Ammon's horn (tissue), 1 donor: ENCODE measurements at regions not wholly inside any gene's neighbourhood (a gene's known extent, or its start where the extent isn't known, plus 50 kb on each side); places are given as distances from the start of the nearest gene placed in this dataset.

Source experiments
- DNase-seq: peaks from one replicate; pipeline ENCODE4 v3.0.0-alpha.2; 2016; ENCODE audit warnings: low spot score

GRCh38 chrX:38856670-38857265 is 55.5 kb downstream of the MID1IP1 start:
- DNase-seq = no peak

DNA sequence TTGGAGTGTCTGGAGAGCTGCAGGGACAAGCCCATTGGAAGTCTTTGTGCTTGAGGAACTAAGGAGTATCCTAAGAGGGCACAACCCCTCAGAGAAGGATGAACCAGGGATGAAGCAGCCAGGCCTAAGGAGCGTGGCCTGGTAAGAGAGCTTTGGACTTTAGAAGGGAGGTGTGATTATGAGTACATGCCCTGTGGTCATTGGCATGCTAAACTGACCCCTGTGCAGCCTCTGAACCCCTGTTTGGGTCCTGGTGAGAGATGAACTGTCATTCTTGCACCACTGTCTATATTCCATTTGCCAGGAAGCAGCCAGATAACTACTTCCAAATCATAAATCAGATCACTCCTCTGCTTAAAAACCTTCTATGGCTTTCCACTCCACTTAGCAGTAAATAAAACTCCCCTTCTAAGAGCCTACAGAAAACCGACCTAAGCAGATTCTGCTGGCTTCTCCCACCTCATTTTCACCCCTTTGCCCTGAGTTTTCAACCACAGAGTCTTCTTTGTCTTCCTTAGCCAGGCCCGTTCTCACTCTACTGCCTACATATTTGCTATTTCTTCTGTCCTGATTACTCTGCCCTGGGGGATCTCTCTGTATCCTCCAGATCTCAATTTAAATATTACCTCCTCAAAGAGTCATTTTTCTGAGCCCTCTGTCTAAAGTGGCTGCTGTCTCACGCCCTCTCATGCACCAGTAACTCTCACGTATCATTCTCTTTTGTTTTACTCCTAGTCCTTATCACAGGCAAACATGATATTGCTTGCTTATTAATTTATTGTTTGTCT is 56.7 kb downstream of the MID1IP1 start:
- no peak for DNase-seq

DNA sequence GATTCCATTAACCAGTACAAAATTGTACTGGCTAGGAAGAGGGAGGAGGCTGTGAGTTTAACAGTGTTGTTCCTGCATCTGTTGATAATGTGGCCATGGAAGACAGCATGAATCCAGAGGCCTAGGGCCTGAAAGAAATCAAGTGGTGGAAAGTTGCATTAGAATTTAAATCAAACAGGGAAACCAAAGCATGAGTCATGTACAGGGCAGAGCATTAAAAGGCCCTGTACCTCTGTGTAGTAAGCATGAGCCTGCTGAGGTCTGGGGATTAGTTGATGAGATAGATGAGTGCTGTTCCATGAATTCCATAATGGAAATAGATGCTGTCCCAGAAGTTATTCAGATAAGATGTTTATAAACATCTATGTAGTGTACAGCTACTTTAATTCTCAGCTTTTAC is 58.3 kb downstream of the MID1IP1 start:
- no peak for DNase-seq

DNA sequence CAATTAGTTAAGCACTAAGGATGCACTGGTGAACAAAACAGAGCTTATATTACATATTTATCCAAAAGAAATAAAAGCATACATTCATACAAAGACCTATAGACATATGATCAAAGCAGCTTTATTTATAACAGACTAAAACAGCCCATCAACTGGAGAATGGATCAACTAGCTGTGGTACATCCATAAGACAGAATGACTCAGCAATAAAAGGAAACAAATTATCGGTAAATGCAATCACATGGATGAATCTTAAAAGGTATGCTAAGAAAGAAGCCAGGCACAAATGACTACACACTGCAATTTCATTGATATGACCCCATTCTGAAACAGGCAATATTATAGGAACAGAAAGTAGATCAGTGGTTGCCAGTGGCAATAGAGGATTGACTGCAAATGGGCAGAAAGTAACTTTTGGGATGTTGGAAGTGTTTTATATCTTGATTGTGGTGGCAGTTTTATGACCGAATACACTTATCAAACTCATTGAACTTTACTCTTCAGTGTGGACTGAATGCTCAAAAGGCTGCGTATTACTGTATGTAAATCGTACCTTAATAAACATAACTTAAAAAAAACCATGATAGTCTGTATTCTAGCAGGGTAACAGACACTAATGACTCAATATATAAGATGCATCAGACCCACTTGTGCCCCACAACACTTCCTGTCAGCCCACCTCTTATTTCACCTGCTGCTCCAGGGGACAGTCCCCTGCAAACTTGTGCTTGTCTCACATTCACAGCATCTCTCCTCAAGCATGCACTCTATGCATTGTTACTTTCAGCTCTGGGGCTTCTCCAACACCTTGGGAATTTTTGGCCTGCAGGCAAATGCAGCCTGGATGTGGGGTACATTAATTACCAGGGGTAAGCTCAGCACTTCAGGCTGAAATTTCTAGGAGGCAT is 59.1 kb downstream of the MID1IP1 start:
- no peak for DNase-seq

GRCh38 chrX:38861489-38861888 is 60.2 kb downstream of the MID1IP1 start:
- DNase-seq = no peak

GRCh38 chrX:38862100-38862499 is 60.8 kb downstream of the MID1IP1 start:
- no peak for DNase-seq

GRCh38 chrX:38864165-38864564 is 62.9 kb downstream of the MID1IP1 start:
- no peak for DNase-seq

- DNase-seq = no peak
Measured at GRCh38 chrX:38868321-38868720, 67.1 kb downstream of the MID1IP1 start.

- no peak for DNase-seq
Measured at GRCh38 chrX:38868941-38869401, 67.7 kb downstream of the MID1IP1 start.

DNA sequence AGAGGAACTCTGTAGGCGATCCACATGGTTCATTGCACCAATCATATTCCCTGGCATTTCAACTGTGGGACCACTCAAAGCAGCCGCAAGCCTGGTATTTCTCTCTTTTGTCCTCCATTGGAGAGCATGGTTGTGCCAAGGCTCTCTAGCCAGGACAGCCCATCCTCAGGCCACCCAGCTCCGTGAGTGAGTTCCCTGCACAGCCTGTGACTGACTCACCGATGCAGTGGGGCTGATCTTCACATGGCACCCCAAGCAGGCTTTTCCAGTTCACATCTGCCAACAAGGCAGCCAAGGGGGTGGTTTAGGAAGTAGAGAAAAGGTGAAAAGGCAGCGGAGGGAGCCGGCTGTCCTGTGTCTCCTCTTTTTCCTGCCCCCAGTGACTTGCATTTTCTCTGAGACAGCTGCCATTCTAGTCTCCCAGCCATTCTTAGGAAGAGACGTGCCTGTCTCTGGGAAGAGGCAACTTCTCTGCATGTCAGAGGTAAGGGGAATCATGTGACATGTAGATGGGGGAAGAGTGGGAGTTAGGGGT is 69.2 kb downstream of the MID1IP1 start:
- DNase-seq = no peak

DNA sequence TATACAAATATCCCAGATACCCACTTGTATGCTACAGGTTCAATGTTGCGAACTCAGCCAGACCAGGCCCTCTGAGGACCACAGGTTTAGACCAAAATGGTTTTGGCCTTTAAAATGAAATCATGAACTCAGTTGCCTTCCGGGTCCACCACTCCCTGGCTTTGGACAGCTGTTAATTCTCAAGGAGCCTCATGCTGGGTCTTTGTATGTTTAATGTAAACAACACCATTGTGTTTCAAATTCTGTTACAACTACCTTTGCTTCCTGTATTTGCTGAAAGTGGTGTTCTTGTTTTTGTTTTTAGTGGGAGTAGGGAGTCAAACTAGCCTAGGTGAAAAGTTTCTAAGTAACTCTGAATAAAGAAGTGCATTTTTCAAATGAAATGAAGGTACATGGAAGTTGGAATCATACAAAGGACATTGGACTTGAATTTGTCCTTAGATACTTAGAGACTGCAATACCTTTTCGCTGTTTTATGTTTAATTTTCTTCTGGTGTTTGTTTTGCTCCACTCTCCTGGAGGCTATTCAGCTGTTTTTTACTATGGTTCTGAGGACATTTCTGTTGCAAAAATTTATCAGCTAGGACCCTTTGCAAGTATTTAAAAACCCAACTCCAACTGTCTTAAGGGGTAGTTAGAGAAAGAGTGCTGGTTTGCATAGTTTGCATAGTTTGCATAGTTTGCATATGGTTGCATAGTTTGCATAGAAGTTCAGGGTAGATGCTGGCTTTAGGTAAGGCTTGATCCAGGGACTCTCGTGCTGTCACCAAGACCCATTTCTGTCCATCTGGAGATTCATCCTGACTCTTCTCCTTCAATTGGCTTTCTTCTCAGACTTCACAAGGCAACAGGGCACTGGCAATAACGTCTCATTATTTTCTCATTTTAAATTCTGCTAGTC is 70.1 kb downstream of the MID1IP1 start:
- no peak for DNase-seq

GRCh38 chrX:38877366-38877765 is 76.1 kb downstream of the MID1IP1 start:
- DNase-seq = no peak

DNA sequence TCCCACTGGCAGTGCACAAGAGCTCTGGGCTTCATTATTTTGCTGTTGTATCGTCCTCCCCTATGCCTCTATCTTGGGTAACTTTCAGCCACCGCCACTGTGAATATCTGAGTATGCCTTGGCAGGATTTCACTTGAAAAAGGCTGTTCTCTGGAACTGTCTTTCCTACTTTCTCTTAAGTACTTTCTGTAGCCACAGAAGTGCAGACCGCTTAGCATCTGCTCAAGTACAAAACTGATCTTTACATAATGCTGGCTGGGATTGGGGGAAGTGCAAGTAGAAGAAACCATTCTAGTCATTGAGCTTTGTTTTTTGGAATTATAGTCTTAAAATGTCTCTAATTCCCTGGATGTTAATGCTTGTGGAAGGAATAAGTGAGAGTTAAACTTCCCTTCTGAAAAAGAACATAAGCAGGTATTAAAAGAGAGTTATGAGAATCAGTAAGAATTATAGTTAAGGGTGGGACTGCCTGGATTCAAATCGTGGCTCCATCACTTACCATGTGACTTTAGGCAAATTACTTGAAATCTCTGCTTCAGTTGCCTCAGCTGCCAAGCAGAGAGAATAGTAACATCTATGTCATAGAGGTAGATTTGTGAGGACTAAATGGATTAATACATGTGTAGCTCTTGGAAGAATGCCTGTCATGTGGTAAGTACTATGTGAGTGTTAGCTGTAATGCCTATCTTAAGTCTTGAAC is 77.5 kb downstream of the MID1IP1 start:
- no peak for DNase-seq

GRCh38 chrX:38879631-38880220 is 78.5 kb downstream of the MID1IP1 start:
- no peak for DNase-seq

DNA sequence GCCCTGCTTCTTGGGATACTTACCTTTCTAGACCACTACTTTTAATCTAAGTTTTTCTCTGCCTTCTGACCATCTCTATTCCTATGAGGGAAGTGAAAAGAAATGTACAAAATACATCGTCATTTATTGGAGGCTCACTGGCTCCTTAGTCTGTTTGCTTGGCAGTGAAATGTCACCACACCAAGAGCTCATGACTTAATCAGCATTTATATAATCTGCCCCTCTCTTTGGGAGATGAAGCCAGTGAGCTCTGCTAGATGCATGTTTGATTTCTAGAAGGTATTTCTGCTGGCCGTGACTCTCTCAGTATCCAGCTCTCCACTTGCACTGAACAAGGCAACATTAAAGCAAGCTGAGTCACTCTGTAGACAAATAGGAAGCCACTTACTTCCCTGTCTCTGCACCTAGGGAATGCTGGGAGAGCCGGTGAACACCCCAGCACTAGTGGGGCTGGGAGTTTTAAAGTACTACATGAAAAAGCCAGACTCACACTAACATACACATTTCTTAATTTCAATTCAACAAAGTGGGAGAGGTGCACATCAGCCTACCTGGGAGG is 79.1 kb downstream of the MID1IP1 start:
- DNase-seq = no peak

GRCh38 chrX:38881066-38881465 is 79.8 kb downstream of the MID1IP1 start:
- no peak for DNase-seq

DNA sequence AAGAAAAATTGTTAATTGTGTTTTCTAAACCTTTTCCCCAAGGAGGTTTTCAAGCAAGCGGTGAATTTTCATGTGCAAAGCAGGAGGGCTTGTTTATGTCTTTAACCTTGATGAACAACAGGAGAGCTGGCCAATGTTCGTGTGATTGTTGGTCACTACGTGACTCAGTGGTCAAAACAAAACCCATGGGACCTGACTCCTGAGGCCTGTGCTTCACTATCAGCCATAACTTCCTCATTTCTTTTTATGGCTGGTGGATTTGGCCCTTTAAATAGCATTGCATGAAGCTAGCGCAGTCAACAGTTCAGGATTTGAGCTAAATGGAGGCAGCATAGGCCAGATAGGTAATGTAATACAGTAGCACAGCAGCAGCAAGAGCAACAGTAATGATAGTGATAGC is 80.5 kb downstream of the MID1IP1 start:
- no peak for DNase-seq

GRCh38 chrX:38882894-38883626 is 81.8 kb downstream of the MID1IP1 start:
- DNase-seq = no peak

DNA sequence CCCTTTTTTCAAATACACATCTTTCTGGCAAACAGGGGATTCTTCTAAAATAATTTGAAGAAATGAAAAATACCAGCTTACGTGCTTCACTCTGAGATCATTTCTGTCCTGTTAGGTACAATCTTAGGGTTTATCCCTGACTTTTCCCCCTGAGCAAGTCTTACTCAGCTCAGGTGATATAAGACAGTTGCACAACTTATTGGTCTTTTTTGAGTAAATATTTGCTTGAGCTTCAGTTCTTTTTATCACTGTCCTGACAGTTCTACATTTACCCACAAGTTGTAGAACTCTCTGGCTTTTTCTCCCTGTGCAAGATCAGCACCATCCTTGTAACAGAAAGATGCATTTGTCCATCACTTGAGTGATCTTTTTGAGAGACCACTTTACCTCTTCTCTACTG is 84.9 kb downstream of the MID1IP1 start:
- DNase-seq = no peak
